LNCAP (cell line): ENCODE measurements at regions not wholly inside any gene's neighbourhood (a gene's known extent, or its start where the extent isn't known, plus 50 kb on each side); places are given as distances from the start of the nearest gene placed in this dataset.

Experiments used
- CTCF ChIP-seq: fragments of 450-650 bp; IDR thresholded peaks from 2 replicates; pipeline ENCODE4 v1.5.1; 2017; ENCODE audit warnings: mild to moderate bottlenecking

GRCh38 chr3:66609660-66610561 is 109.1 kb upstream of the LRIG1 start:
- TF ChIP-seq CTCF, result no peak

GRCh38 chr3:66610562-66610909 is 109.7 kb upstream of the LRIG1 start:
- TF ChIP-seq CTCF, result no peak

GRCh38 chr3:66615643-66616301 is 115.0 kb upstream of the LRIG1 start:
- TF ChIP-seq CTCF, result no peak

- TF ChIP-seq CTCF, result no peak
Measured at GRCh38 chr3:66617351-66617750, 116.5 kb upstream of the LRIG1 start.

GRCh38 chr3:66618066-66618465 is 117.2 kb upstream of the LRIG1 start:
- TF ChIP-seq CTCF, result no peak

- TF ChIP-seq CTCF, result no peak
Measured at GRCh38 chr3:66620296-66620695, 119.5 kb upstream of the LRIG1 start.

- TF ChIP-seq CTCF, result no peak
Measured at GRCh38 chr3:66622756-66623457, 122.1 kb upstream of the LRIG1 start.
